NOMO-1 treated with dmso at 0.1 percent for 144 hours (cell line): ENCODE measurements at regions not wholly inside any gene's neighbourhood (a gene's known extent, or its start where the extent isn't known, plus 50 kb on each side); places are given as distances from the start of the nearest gene placed in this dataset.

Source experiments
- DNase-seq: peaks from one replicate; lab custom pipeline; 2025; ENCODE audit not compliant: unreplicated experiment; lab: John Stamatoyannopoulos, UW

GRCh38 chr11:134639586-134640330, 227.7 kb upstream of the B3GAT1 start:
- no peak for DNase-seq

- no peak for DNase-seq
Observed at GRCh38 chr11:134638796-134639430, 226.9 kb upstream of the B3GAT1 start.

- DNase-seq: no peak
Observed at GRCh38 chr11:134637091-134638015, 225.3 kb upstream of the B3GAT1 start.

GRCh38 chr11:134636071-134636470, 224.0 kb upstream of the B3GAT1 start:
- DNase-seq: no peak

- no peak for DNase-seq
Observed at GRCh38 chr11:134634897-134635831, 223.1 kb upstream of the B3GAT1 start.

GRCh38 chr11:134633276-134633675, 221.2 kb upstream of the B3GAT1 start:
- DNase-seq: no peak

DNA sequence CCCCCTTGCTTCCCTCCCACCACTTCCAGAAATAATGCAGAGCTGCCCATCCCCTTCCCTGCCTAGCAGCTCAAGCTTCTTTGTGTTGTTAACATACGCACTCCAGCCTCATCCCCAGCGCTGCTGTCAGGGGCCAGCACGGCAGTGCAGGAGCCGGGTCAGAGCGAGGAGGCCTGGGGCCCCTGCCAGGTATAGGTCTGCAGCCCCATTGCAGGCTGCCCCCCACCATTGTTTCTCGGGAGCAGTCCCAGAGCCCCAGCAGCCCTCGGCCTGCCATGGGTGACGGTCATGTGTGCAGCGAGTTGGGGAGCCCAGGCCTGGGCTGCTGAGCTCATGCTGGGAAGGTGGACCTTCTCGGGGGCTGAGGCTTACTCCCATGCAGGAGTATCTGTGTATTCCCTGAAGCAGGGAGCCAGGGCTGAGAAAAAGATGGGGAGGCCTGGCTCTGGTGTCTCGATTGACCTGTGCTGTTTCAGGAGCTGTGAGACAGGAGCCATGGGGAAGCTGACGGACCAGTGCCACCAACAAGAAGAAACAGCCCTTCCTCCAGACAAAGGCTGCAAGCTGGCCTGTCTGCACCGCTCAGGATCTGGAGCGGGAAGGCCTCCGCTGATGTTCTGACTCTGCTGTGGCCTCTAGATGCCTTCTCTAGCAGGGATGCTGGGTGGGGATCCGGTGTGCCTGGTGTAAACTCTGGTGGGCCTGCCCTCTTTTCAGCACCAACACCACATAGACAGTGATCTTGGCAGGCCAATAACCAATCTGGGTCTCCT, 220.5 kb upstream of the B3GAT1 start:
- no peak for DNase-seq

GRCh38 chr11:134630861-134631260, 218.8 kb upstream of the B3GAT1 start:
- DNase-seq: no peak

DNA sequence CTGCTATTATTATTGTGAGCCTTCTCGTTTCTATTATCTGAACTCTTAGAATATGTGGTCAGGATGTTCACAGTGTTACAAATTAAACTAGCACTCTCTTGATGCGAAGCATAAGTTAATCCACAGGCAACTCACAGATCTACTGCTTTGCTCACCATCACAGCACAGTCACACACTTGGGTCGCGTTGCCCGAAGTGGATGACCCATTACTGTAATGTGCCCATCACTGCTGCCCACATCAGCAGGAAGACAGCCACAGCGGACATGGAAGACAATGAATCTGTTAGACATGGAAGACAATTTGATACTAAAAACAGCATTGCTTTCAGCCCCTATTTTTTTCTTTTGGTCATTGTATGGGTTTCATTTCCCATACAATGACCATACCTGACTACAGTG, 216.4 kb upstream of the B3GAT1 start:
- no peak for DNase-seq

DNA sequence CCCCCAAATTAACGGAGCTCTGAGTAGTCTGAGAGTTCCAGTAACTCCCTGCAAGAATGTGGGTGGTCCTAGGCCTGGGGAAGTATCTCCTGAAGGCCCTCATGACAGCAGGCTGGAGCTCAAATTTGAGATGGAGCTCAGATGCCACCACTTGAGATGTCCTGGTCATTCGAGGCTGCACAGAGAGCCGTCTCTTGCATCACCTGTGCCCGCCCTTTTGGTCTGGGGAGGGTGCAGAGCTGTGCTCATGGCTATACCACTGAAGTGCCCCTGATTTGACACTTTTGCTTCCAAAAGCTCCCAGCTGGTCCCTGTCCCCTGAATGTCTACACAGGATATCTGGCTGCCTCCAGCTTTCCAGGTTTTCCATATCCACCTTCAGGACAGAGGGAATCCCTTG, 214.0 kb upstream of the B3GAT1 start:
- DNase-seq: no peak

DNA sequence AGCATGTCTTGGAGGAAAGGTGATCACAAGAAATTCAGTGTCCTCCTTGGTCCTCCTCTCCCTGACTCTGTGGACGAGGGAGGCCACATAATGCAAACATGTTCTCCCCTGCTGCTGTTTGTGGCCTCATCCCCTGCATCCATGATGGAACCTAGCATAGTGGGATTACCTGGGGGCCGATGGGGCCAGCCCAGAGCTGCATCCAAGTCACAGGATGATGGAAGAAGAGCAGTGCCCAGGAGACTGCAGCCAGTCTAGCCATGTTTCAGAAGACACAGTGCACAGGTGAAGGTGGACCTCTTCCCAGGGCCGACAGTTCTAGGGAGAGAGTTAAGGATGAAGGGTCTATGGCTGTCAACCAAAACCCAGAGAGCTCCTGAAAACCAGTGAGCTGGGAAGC, 213.6 kb upstream of the B3GAT1 start:
- no peak for DNase-seq

DNA sequence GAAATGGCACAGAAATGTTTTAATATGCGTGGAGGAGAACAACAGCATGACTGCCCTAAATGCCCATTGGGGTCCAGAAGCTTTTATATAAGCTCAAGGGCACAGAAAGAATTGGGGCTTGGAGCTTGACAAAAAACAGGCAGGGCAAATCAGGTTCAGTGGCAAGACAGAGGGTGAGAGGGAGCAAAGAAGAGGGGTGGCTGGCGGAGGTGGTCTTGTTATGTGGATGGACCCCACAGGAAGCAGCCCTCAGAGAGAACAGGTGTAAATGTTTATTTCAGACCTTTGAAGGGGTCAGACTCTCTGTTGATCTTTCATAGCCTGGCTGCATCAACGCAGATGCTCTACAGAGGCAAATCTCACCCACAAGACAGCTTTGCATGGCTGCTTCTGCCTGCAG, 213.1 kb upstream of the B3GAT1 start:
- no peak for DNase-seq

GRCh38 chr11:134624166-134624920, 212.3 kb upstream of the B3GAT1 start:
- no peak for DNase-seq

DNA sequence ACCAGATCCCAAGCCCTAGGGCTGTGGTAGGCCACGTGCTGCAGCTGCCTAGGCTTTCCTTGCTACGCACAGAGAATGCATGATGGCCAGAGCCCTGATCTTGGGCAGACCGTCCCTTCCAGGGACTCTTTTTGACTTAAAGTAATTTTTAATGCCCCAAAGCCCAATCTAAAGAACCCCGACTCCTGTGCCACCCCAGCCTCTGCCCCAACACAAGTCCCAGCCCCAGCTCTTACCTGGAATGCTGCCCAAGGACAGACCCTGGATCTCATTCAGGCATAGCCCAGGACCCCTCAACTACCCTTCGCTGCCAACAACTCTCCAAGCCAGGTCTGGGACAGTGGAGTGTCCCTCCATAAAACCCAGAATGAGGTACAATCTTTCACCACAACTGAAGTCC, 211.7 kb upstream of the B3GAT1 start:
- no peak for DNase-seq

GRCh38 chr11:134622458-134622857, 210.4 kb upstream of the B3GAT1 start:
- DNase-seq: no peak

- DNase-seq: no peak
Observed at GRCh38 chr11:134617360-134617759, 205.3 kb upstream of the B3GAT1 start.

GRCh38 chr11:134616038-134616437, 204.0 kb upstream of the B3GAT1 start:
- DNase-seq: no peak

GRCh38 chr11:134615041-134615615, 203.1 kb upstream of the B3GAT1 start:
- no peak for DNase-seq

DNA sequence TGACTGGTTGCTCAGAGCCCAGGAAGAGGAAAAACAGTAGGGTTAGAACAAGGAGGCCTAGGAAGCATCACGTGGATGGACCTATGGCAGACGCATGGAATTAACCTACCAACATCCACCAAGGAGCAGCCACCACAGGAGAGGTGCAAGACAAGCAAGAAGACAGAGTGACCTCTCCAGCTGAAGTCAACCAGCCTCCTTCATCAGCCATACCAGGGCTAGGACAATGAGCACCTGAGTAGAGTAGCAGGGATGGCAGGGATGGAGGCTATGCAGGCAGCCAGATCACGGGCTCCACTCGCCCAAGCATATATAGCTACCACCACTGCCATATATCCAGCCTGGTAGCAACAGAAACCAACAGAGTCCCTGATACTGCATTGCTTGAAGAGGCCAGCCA, 202.1 kb upstream of the B3GAT1 start:
- no peak for DNase-seq
